Fibroblast of skin of scalp (primary cell): ENCODE measurements at regions not wholly inside any gene's neighbourhood (a gene's known extent, or its start where the extent isn't known, plus 50 kb on each side); places are given as distances from the start of the nearest gene placed in this dataset.

Experiments
- DNase-seq: peaks from one replicate; pipeline ENCODE4 v3.0.0-alpha.2; 2013

GRCh38 chr19:31118986-31119385 is 230.2 kb downstream of the TSHZ3 start:
- peak; percentile 79 for DNase-seq

DNA sequence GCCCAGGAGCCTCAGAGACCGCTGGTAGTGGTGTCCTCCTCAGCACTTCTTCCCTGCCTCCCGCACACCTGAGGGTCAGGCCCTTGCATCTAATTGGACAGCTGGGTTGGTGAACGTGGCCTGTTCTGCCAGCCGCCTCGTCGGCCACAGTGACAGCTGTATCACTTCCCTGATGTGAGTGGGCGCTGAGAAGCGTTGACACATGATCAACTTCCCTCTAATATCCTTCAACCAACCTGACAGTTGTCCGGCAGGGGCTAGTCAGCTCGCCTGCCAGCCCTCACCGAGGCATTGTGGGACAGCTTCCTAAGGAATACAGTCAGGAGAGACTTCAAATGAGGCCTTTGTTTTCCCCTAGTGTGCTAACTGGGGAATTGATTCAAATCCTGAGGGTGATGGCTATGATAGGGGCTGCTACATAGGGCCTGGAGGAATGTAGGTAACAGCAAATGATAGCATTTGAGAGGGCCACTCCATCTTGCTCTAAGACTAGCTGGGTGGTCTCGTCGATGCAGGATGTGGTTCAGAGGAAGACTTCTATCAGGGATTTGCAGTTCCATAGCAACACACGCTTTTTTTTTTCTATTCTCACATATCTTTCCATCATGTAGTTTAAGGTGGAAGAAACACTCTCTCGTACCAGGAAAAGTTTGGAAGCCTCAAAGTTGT is 230.8 kb downstream of the TSHZ3 start:
- no peak for DNase-seq

- no peak for DNase-seq
Observed at GRCh38 chr19:31114585-31114984, 234.7 kb downstream of the TSHZ3 start.

DNA sequence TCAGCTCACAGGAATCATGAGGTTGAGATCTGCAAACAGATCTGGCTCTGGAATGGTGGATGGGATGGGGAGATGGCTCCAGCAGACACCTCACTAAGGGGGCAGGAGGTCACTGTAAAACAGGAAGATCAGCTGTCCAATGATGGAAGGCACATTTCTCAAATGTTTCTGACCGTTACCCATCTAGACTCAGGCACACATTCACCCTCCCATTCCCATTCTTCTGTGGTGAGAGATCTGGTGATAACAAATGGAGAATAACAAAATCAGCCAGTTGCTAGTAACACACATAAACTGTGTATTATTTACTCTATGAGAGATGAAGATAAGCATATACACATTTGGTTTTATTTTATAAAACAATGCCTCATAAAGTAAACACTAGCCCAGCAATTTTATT is 235.9 kb downstream of the TSHZ3 start:
- DNase-seq = peak; percentile 41

DNA sequence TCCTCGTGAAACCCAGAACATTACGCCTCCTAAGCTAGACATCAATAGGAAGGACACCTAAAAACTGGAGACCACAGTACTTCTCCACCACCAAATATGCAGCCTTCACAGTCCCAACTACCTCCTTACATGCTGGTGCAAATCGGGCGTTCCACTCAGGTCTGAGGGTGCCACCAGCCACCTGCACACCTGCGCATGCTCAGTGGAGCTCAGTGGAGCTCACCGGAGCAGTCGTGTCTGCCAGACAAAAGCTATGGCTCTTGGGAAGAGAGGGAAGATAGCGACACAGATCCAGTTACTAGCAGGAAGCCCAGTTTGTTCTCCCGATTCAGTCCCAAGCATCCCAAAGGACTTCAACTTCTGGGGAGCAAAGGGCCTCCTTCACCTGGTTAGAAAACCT is 237.1 kb downstream of the TSHZ3 start:
- DNase-seq = no peak

GRCh38 chr19:31111741-31112140 is 237.5 kb downstream of the TSHZ3 start:
- DNase-seq = no peak

GRCh38 chr19:31110336-31110735 is 238.9 kb downstream of the TSHZ3 start:
- peak; percentile 61 for DNase-seq

DNA sequence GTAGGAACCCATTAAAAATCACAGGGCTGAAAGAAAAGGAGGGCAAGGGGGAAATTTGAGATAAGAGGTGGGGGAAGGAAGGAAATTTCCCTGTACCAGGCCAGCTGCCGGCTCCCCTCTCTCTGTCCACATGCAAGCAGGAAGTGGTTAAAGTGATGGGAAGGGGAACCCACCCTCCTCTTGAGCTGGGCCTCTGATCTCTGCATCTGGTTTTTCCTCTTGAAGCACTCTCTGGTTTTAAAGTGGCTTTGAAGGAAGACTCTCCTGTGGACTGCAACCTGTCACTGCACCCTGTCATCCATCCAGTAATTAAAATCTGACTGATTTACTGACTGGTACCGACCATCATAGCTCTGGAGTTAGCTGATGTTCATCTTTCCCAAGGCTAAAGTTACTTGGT is 239.6 kb downstream of the TSHZ3 start:
- no peak for DNase-seq

GRCh38 chr19:31107096-31107495 is 242.1 kb downstream of the TSHZ3 start:
- DNase-seq = no peak

DNA sequence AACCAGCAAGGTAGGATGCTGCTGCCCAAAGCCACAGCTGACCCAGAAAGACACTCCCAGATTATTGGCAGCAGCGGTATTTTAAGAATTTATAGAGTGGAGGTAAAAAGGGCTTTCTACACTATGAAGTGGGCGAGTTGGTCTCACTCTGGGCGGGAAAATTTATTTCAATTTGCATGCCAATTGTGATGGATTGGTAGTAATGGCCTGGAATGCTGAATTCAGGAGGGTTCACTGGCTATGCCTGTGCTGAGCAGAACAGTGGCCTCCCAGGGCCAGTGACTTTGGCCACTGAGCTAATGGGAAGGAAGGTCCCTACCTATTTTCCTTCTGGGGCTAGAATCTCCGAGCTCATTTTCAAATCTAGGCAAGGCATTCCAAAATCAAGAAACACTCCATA is 243.5 kb downstream of the TSHZ3 start:
- no peak for DNase-seq

GRCh38 chr19:31104451-31104850 is 244.8 kb downstream of the TSHZ3 start:
- DNase-seq = no peak

GRCh38 chr19:31103228-31103627 is 246.0 kb downstream of the TSHZ3 start:
- DNase-seq = no peak

DNA sequence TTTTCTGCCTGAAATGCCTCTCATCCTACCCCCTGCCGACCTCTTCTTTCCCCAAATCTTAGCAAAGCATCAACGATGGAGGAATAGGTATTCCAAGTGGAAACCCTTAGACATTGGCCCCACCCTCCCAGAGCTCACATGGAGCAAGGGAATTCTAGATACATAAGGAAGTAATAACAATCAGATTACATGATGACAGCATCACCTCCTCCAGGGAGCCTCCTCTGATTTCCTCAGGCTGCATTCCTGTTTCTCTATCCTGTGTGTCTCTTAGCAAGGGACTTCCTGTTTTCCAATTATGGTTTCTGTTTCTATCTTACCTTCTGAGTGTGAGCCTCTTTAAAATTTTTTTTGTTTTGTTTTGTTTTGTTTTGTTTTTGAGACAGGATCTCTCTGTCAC is 246.6 kb downstream of the TSHZ3 start:
- no peak for DNase-seq

- peak; percentile 44 for DNase-seq
Observed at GRCh38 chr19:31100981-31101380, 248.3 kb downstream of the TSHZ3 start.

GRCh38 chr19:31100206-31100590 is 249.0 kb downstream of the TSHZ3 start:
- no peak for DNase-seq

DNA sequence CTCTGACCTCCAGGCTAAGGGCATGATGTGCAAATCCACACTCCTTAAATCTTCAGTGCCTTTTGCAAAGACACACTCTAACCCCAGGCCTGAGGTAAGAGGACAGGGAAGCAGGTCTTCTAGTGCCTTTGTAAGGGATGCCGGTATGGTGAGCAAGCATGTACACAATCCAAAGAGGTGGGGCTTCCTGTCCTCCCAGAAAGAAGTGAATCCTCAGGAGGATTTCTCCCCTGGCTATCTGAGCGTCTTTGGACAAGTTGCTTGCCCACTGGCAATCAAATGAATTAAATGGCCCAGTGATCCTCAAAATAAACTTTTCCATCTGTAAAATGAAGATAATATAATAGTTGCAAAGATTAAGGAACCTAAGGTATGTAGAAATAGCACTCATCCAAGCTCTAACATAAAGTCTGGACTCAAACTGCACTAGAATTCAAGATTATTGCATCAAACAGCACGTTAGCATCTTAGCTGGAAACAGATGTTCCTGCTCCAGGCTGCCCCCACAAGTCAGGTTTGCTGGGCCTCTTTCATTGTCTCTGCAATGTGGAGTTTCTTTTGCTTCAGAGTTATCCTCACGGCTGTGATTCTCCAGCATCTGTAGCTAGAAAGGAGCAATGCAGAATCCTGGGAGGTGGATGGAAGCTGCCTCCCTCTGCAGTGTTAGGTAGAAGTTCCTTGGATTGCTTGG is 249.6 kb downstream of the TSHZ3 start:
- DNase-seq = no peak

DNA sequence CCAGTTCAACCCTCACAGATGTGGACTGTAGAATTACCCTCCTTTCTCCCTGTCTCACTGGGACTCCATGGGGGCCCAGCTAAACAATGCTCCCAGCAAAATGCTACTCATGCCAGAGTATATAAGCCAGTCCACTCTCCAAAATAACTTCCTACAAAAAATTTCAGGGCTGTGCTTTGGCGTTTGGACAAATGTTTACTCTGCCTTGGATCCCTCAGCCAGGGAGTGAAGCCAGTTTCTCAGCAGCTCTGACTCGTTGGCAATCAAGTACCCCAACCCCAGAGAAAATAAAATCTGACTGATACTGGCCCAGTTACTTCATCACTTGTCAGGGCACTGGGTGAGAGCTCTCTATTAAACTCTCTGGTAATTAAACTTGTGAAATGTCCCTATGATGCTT is 250.4 kb downstream of the TSHZ3 start:
- no peak for DNase-seq

- DNase-seq = no peak
Observed at GRCh38 chr19:31096935-31097545, 252.2 kb downstream of the TSHZ3 start.

DNA sequence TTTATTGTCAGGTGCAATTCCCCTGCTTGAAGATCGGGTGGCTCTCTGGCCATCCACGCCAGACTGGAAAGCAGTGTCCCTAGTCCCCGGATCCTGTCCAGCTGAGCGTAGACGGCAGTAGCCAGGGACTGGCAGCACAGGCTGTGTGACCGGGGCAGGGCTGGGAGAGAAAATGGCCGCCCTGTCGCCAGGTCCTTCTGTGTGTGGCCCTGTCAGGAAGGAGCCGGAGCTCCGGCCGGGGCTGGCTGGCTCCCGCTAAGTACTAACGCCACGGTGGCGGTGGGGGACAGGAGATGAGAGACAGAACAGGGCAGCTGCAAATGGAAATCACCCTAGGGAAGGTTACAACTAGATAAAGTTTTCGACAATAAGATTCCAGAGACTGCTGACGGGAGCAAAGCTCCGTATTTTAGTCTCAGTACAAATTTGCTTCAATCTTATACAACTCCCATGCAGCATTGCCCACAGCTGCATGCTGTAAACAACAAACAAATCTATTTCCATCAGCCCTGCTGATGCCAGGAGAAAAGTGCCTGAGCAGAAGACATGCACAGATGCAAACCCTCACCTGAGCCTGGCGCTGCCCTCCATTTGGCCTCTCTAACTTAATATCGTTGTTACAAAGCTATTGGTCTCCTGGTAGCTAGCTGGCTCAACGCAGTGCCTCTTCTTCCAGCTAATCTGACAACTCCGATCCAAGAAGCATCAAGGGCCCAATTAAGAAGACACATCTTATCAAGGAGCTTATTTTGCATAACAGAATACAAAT is 253.0 kb downstream of the TSHZ3 start:
- no peak for DNase-seq

DNA sequence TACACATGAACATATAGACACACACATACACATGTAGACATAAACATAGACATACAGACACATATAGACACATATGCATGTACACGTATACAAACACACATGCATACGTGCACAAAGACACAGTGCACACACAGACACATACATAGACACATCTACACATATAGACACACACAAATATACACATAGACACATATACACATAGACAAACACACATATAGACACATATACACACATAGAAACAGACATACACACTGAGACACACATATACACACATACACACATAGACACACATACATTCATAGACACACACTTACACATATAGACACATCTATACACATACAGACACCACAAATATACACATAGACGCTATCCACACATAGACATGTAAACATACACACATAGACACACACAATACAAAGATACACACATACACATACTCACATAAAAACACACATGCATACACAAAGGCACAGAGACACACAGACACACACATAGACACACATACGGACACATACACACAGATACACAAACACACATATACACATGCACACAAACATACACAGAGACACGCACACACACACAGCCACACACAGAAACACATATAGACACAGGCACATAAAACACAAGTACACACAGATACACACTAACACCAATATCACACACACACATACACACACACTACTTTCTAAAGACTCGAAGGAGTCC is 254.0 kb downstream of the TSHZ3 start:
- DNase-seq = no peak

- DNase-seq = no peak
Observed at GRCh38 chr19:31092274-31092673, 257.0 kb downstream of the TSHZ3 start.

GRCh38 chr19:31089681-31090080 is 259.6 kb downstream of the TSHZ3 start:
- DNase-seq = no peak

DNA sequence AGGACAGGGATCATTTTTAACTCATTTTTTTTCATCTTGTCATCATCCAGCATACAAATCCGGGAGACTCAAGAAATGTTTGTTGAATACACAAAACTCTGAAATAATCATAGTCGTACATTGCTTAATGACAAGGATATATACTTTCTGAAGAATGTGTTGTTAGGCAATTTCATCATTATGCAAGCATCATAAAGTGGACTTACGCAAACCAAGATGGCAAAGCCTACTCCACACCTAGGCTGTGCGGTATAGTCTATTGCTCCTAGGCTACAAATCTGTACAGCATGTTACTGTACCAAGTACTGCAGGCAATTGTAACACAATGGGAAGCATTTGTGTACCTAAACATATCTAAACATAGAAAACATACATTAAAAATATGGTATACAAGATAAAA is 264.1 kb downstream of the TSHZ3 start:
- DNase-seq = no peak
